Smooth muscle cell (in vitro differentiated cells): ENCODE measurements at regions not wholly inside any gene's neighbourhood (a gene's known extent, or its start where the extent isn't known, plus 50 kb on each side); places are given as distances from the start of the nearest gene placed in this dataset.

Source experiments
- DNase-seq: peaks from one replicate; lab custom pipeline; 2025; ENCODE audit not compliant: unreplicated experiment; lab: John Stamatoyannopoulos, UW
- H2AFZ ChIP-seq: fragments of 200-600 bp; sonication (generic); 2 replicates; pipeline ENCODE4 v1.6.0; 2016; ENCODE audit warnings: antibody characterized with exemption, low read depth, mild to moderate bottlenecking
- H3F3A ChIP-seq: fragments of 200-600 bp; sonication (generic); 2 replicates; pipeline ENCODE4 v1.6.0; 2017; ENCODE audit warnings: antibody characterized with exemption, low read depth
- H3K27ac ChIP-seq: fragments of 200-600 bp; sonication (generic); 2 replicates; pipeline ENCODE4 v1.5.1; 2016; ENCODE audit warnings: low read depth, mild to moderate bottlenecking
- H3K27me3 ChIP-seq: fragments of 200-600 bp; sonication (generic); 2 replicates; pipeline ENCODE4 v1.6.1; 2016; ENCODE audit warnings: low read depth, mild to moderate bottlenecking
- H3K36me3 ChIP-seq: fragments of 200-600 bp; sonication (generic); 2 replicates; pipeline ENCODE4 v1.5.1; 2016; ENCODE audit warnings: low read depth
- H3K4me1 ChIP-seq: fragments of 200-600 bp; sonication (generic); 2 replicates; pipeline ENCODE4 v1.5.1; 2016; ENCODE audit warnings: low read depth
- H3K4me2 ChIP-seq: fragments of 200-600 bp; sonication (generic); 2 replicates; pipeline ENCODE4 v1.6.0; 2016; ENCODE audit warnings: mild to moderate bottlenecking
- H3K4me3 ChIP-seq: fragments of 200-600 bp; sonication (generic); 2 replicates; pipeline ENCODE4 v1.5.1; 2016; ENCODE audit warnings: mild to moderate bottlenecking
- H3K79me2 ChIP-seq: fragments of 200-600 bp; sonication (generic); 2 replicates; pipeline ENCODE4 v1.6.0; 2016; ENCODE audit warnings: low read depth, mild to moderate bottlenecking
- H3K9ac ChIP-seq: fragments of 200-600 bp; sonication (generic); 2 replicates; pipeline ENCODE4 v1.6.0; 2016; ENCODE audit warnings: low read depth
- H3K9me3 ChIP-seq: fragments of 200-600 bp; sonication (generic); replicated peaks from 2 replicates; pipeline ENCODE4 v1.5.1; 2016; ENCODE audit warnings: low read depth
- H4K20me1 ChIP-seq: fragments of 200-600 bp; sonication (generic); 2 replicates; pipeline ENCODE4 v1.6.0; 2016; ENCODE audit warnings: low read depth
- CTCF ChIP-seq: fragments of 200-600 bp; sonication (generic); IDR thresholded peaks from 2 replicates; pipeline ENCODE4 v1.5.1; 2017; ENCODE audit warnings: borderline replicate concordance, mild to moderate bottlenecking, antibody characterized with exemption; ENCODE audit not compliant: insufficient read depth, poor library complexity, severe bottlenecking
- WGBS: methylation state at CpG from one replicate; pipeline ENCODE4 v1.1.7; 2016; ENCODE audit warnings: low lambda C conversion rate; 5-methylcytosine and 5-hydroxymethylcytosine counted together

- Histone ChIP-seq H3K9ac (no peak overlapping the region), H3F3A (no peaks in the 10 kb centered on the region), H3K27ac (peak overlapping the region; percentile 17)
These were observed 716.4 kb upstream of the MARCKS start for GRCh38 chr6:113140721-113141120.

GRCh38 chr6:113141901-113142300 is 715.2 kb upstream of the MARCKS start:
- Histone ChIP-seq H3K4me3 (no peak overlapping the region), H3K9ac (no peak overlapping the region), H2AFZ (peak overlapping the region; percentile 38), H3K79me2 (no peaks in the 10 kb centered on the region), H3K9me3 (no peaks in the 10 kb centered on the region), H3K4me2 (no peak overlapping the region), H3K27ac (no peak overlapping the region), H4K20me1 (no peaks in the 10 kb centered on the region), H3K4me1 (no peaks in the 10 kb centered on the region), H3F3A (peaks cover 6% of the 10 kb centered on the region), H3K36me3 (no peaks in the 10 kb centered on the region), H3K27me3 (no peaks in the 10 kb centered on the region)
- TF ChIP-seq CTCF, result no peak
- DNase-seq, result no peak
- 16% methylated on average over 2 of the region's 2 CpGs for WGBS

More at GRCh38 chr6:113140721-113141120, 716.4 kb upstream of the MARCKS start:
- Histone ChIP-seq H2AFZ (no peak overlapping the region), H3K79me2 (no peaks in the 10 kb centered on the region), H3K4me2 (no peak overlapping the region), H3K4me1 (no peaks in the 10 kb centered on the region), H3K4me3 (no peak overlapping the region), H3K9me3 (no peaks in the 10 kb centered on the region), H3K36me3 (no peaks in the 10 kb centered on the region), H4K20me1 (no peaks in the 10 kb centered on the region), H3K27me3 (no peaks in the 10 kb centered on the region)
- 34% methylated on average over 2 of the region's 2 CpGs for WGBS
- TF ChIP-seq CTCF, result no peak
- no peak for DNase-seq

GRCh38 chr6:113142671-113143174 is 714.4 kb upstream of the MARCKS start:
- Histone ChIP-seq H3K4me2 (no peak overlapping the region), H3K4me3 (no peak overlapping the region), H3K9me3 (no peaks in the 10 kb centered on the region), H4K20me1 (no peaks in the 10 kb centered on the region), H3K4me1 (peaks cover 4% of the 10 kb centered on the region), H3K79me2 (no peaks in the 10 kb centered on the region), H3K27ac (no peak overlapping the region), H3K36me3 (no peaks in the 10 kb centered on the region), H3K9ac (no peak overlapping the region), H3K27me3 (no peaks in the 10 kb centered on the region), H2AFZ (no peak overlapping the region), H3F3A (peaks cover 12% of the 10 kb centered on the region)
- DNase-seq, result no peak
- no peak for TF ChIP-seq CTCF
- 96% methylated on average over 5 of the region's 5 CpGs for WGBS

GRCh38 chr6:113143206-113143605 is 713.9 kb upstream of the MARCKS start:
- Histone ChIP-seq H3K36me3 (no peaks in the 10 kb centered on the region), H3K27me3 (no peaks in the 10 kb centered on the region), H3F3A (peaks cover 15% of the 10 kb centered on the region), H3K9ac (no peak overlapping the region), H3K4me3 (no peak overlapping the region), H3K4me1 (peaks cover 9% of the 10 kb centered on the region), H3K9me3 (no peaks in the 10 kb centered on the region), H4K20me1 (no peaks in the 10 kb centered on the region), H2AFZ (no peak overlapping the region), H3K4me2 (no peak overlapping the region), H3K79me2 (no peaks in the 10 kb centered on the region), H3K27ac (no peak overlapping the region)
- TF ChIP-seq CTCF, result no peak
- no peak for DNase-seq
- 100% methylated on average over 3 of the region's 3 CpGs for WGBS
